CD4-positive, alpha-beta T cell treated with Interleukin-17A for 4 hours (primary cell): ENCODE measurements at regions not wholly inside any gene's neighbourhood (a gene's known extent, or its start where the extent isn't known, plus 50 kb on each side); places are given as distances from the start of the nearest gene placed in this dataset.
"Not testable (repeated sequence)": the region's sequence is repeated elsewhere in the genome, so short reads cannot be mapped to it uniquely, and the experiment has no call there.

Experiments
- DNase-seq: peaks from one replicate; pipeline ENCODE4 v3.0.0-alpha.2; 2020; ENCODE audit warnings: mixed read lengths

GRCh38 chr12:89834676-89835075, 126.0 kb upstream of the ATP2B1 start:
- DNase-seq = no peak

- no peak for DNase-seq
Measured at GRCh38 chr12:89833337-89834252, 125.0 kb upstream of the ATP2B1 start.

- DNase-seq = no peak
Measured at GRCh38 chr12:89832336-89832735, 123.7 kb upstream of the ATP2B1 start.

- no peak for DNase-seq
Measured at GRCh38 chr12:89831310-89832095, 122.9 kb upstream of the ATP2B1 start.

- no peak for DNase-seq
Measured at GRCh38 chr12:89829434-89829975, 120.9 kb upstream of the ATP2B1 start.

- DNase-seq = no peak
Measured at GRCh38 chr12:89828575-89828974, 119.9 kb upstream of the ATP2B1 start.

GRCh38 chr12:89827592-89827991, 119.0 kb upstream of the ATP2B1 start:
- no peak for DNase-seq

GRCh38 chr12:89826468-89826867, 117.8 kb upstream of the ATP2B1 start:
- DNase-seq = no peak

- DNase-seq = no peak
Measured at GRCh38 chr12:89825591-89826449, 117.2 kb upstream of the ATP2B1 start.

GRCh38 chr12:89824822-89825221, 116.2 kb upstream of the ATP2B1 start:
- no peak for DNase-seq

GRCh38 chr12:89822992-89823391, 114.4 kb upstream of the ATP2B1 start:
- DNase-seq = not testable (repeated sequence)

- DNase-seq = no peak
Measured at GRCh38 chr12:89821896-89822295, 113.3 kb upstream of the ATP2B1 start.

GRCh38 chr12:89817501-89818226, 109.0 kb upstream of the ATP2B1 start:
- no peak for DNase-seq

- DNase-seq = no peak
Measured at GRCh38 chr12:89815225-89815624, 106.6 kb upstream of the ATP2B1 start.

GRCh38 chr12:89803412-89803811, 94.8 kb upstream of the ATP2B1 start:
- DNase-seq = no peak

- no peak for DNase-seq
Measured at GRCh38 chr12:89801284-89801683, 92.6 kb upstream of the ATP2B1 start.

GRCh38 chr12:89800435-89800834, 91.8 kb upstream of the ATP2B1 start:
- DNase-seq = no peak

- DNase-seq = no peak
Measured at GRCh38 chr12:89799316-89799715, 90.7 kb upstream of the ATP2B1 start.

- DNase-seq = no peak
Measured at GRCh38 chr12:89797436-89797835, 88.8 kb upstream of the ATP2B1 start.

GRCh38 chr12:89796798-89797382, 88.3 kb upstream of the ATP2B1 start:
- DNase-seq = no peak

- DNase-seq = no peak
Measured at GRCh38 chr12:89793946-89794345, 85.3 kb upstream of the ATP2B1 start.

GRCh38 chr12:89791286-89791685, 82.6 kb upstream of the ATP2B1 start:
- DNase-seq = no peak
